ENCODE measurements at regions not wholly inside any gene's neighbourhood (a gene's known extent, or its start where the extent isn't known, plus 50 kb on each side); places are given as distances from the start of the nearest gene placed in this dataset.

- TF ChIP-seq CTCF (IDR thresholded peaks at IDR 0.05) (no peak), POLR2A (IDR thresholded peaks at IDR 0.05) (no peak)
- 77 to 83% methylated on average over 10 of the region's 10 CpGs for WGBS, 2 donors
- DNase-seq = no peak
- Histone ChIP-seq H3K4me1 (no peaks in the 10 kb centered on the region), H3K4me3 (replicated peaks in 1 of 3) (no peak overlapping the region), H3K27ac (no peak overlapping the region), H3K9me3 (no peaks in the 10 kb centered on the region), H3K36me3 (no peaks in the 10 kb centered on the region), H3K27me3 (no peaks in the 10 kb centered on the region)
- intact Hi-C loops (cut with DNase I) = no loop called here
Measured at GRCh38 chr11:121696931-121697670, 244.3 kb upstream of the SORL1-AS1 start.

DNA sequence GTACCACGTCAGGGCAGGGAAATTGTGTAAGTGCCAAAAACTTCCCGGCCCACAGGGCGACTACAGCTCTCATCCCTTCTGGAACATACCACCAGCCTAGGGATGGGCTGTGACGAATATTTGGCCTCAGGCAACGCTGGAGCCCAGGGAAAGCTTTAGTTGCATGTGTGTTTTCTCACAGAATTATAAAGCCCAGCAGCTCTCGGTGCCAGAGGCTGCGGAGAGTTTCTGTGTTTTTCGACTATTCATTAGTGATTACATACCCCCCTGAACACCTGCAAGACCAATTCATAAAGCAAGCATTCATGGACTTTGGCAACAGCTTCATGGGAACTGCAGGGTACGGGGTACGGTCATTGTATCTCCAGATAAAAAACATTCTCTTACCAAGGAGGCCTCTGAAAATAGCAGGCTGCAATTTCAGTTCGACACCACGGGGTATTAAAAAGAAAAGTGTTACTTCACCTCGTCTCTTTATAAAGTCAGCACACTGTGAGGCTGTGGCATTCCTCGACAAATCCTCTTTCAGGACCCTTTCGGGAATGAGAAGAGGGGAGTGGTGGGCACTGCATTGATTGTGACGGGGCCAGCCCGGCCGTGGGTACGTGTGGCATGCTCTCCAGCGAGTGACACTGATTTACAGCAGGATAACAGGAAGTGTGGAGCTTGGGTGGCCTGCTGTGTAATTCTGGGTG is 243.6 kb upstream of the SORL1-AS1 start:
- no peak for TF ChIP-seq CTCF (IDR thresholded peaks at IDR 0.05)
- no peak for TF ChIP-seq POLR2A (IDR thresholded peaks at IDR 0.05)
- no peak overlapping the region for H3K27ac ChIP-seq
- WGBS, 2 donors = 74 to 80% methylated on average over 20 of the region's 20 CpGs
- intact Hi-C loops (cut with DNase I) = no loop called here
- no peaks in the 10 kb centered on the region for H3K4me1 ChIP-seq
- H3K9me3 ChIP-seq = no peaks in the 10 kb centered on the region
- H3K4me3 ChIP-seq (replicated peaks in 1 of 3) = no peak overlapping the region
- no peaks in the 10 kb centered on the region for H3K36me3 ChIP-seq
- no peak for DNase-seq
- no peaks in the 10 kb centered on the region for H3K27me3 ChIP-seq

DNA sequence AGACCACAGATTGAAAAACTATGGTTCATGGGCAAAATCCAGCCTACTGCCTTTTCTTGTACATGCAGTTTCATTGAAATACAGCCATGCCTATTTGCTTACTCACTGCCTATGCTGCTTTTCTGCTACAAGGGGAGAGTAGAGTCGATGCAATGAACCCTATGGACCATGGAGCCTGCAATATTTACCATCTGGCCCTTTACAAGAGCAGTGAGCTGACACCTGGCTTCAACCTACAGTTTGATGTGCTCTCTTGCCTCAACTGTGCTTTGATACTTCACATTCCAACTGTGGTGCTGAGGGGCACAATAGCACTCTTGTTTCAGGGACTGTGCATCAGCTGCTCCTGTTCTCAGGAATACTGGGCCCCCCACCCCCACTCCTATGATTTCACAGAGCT is 239.5 kb upstream of the SORL1-AS1 start:
- H3K27ac ChIP-seq = no peak overlapping the region
- TF ChIP-seq POLR2A (IDR thresholded peaks at IDR 0.05) = no peak
- no peaks in the 10 kb centered on the region for H3K36me3 ChIP-seq
- H3K9me3 ChIP-seq = no peaks in the 10 kb centered on the region
- WGBS, 2 donors = 29 to 41% methylated on average over 1 of the region's 1 CpG
- intact Hi-C loops (cut with DNase I) = no loop called here
- H3K4me1 ChIP-seq = peaks cover 22 to 26% of the 10 kb centered on the region in 2 donors
- no peak for DNase-seq
- no peaks in the 10 kb centered on the region for H3K27me3 ChIP-seq
- no peak overlapping the region for H3K4me3 ChIP-seq (replicated peaks in 1 of 3)

DNA sequence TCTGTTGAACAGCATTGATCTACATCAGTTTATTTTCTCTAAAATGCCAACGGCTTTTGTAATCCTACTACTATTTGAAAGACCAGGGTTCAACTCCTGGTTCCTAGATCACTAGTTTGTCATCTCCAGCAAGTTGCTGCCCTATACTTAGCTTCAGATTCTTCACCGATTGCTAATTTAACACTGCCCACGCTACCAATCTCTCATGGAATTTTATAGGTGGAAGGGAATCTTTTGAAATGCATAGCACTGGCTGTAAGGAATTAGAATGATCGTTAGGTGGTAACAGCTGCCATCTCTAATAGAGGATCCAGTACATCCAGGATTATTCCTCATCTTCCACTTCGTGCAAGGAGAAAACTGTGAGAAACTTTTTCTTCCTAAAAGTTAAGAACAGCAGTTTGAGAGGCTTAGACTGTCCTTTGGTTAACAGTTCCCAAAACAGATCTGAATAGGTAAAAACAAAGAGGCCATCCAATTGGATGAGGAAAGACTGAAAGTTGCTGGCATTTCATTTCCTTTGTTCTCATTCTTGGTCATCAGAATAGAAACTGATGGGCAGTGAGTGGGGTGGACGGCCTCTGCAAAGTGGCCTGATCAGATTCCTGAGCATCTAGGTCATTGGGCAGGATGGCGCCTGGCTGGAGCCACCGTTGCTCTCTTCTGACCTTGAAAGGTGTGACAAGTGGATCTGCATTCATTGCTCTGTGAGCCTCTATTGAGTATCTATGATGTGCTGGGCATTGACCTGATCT is 236.3 kb upstream of the SORL1-AS1 start:
- Histone ChIP-seq H3K9me3 (no peaks in the 10 kb centered on the region), H3K27ac (peak overlapping the region; percentile 72 to 90 (median 88)), H3K4me3 (replicated peaks in 1 of 3) (no peak overlapping the region), H3K36me3 (no peaks in the 10 kb centered on the region), H3K27me3 (no peaks in the 10 kb centered on the region), H3K4me1 (peaks cover 22 to 26% of the 10 kb centered on the region in 2 donors)
- 59 to 67% methylated on average over 8 of the region's 8 CpGs for WGBS, 2 donors
- intact Hi-C loops (cut with DNase I) = no loop called here
- TF ChIP-seq POLR2A (IDR thresholded peaks at IDR 0.05) (peak in 1 of 2 donors; percentile 57), CTCF (IDR thresholded peaks at IDR 0.05) (no peak)
- peak; percentile 87 to 91 for DNase-seq

DNA sequence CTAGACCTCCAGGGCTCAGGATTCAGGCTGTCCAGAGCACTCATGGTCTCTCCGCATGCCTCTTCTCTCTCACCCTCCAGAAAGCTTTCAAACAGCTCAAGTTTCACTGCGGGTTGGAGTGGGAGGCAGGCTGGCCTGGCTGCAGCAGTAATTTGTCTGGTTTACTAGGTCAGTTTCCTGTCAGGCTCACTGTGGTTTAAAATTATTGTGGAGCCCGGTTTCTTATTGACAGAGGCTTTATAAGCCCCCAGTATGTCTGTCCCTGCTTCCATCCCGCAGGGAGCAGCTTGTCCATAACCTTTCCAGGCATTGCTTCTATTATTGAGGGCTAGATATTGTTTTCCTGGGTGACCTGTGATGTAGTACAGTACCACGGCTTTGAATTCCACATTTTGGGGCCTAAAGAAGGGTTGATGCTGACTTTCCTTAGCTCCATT is 235.3 kb upstream of the SORL1-AS1 start:
- WGBS, 2 donors = 20 to 28% methylated on average over 4 to 5 of the region's 5 CpGs
- Histone ChIP-seq H3K36me3 (no peaks in the 10 kb centered on the region), H3K4me3 (replicated peaks in 1 of 3) (no peak overlapping the region), H3K4me1 (peaks cover 22 to 26% of the 10 kb centered on the region in 2 donors), H3K9me3 (no peaks in the 10 kb centered on the region), H3K27me3 (no peaks in the 10 kb centered on the region), H3K27ac (peak overlapping the region; percentile 72 to 90 (median 88))
- peak; percentile 69 to 75 for DNase-seq
- intact Hi-C loops (cut with DNase I) = no loop called here
- TF ChIP-seq CTCF (IDR thresholded peaks at IDR 0.05) = no peak
- TF ChIP-seq POLR2A (IDR thresholded peaks at IDR 0.05) = no peak

Data from thyroid gland (tissue), 4 donors.